Liver (tissue), 8 donors: ENCODE measurements at regions not wholly inside any gene's neighbourhood (a gene's known extent, or its start where the extent isn't known, plus 50 kb on each side); places are given as distances from the start of the nearest gene placed in this dataset.

Experiments used
- DNase-seq: peaks from one replicate; pipeline ENCODE4 v3.0.0-alpha.2; 2017; ENCODE audit warnings: low spot score
- H3K27ac ChIP-seq, 2 donors: one replicate each; pipeline ENCODE4 v1.7.0; 2013; ENCODE audit warnings: inconsistent platforms in 2 of 2, low read length in 2 of 2, control low read depth in 1 of 2, low read depth in 1 of 2, mild to moderate bottlenecking in 1 of 2
- H3K27me3 ChIP-seq, 4 donors: one replicate each; pipeline versions ENCODE4 v1.6.1 to v1.7.0; 2013; ENCODE audit warnings: low read length in 3 of 4, inconsistent platforms in 1 of 4, mild to moderate bottlenecking in 1 of 4, moderate library complexity in 1 of 4; ENCODE audit not compliant: control insufficient read depth in 4 of 4, insufficient read depth in 4 of 4
- H3K36me3 ChIP-seq, 4 donors: one replicate each; pipeline versions ENCODE4 v1.6.1 to v1.7.0; 2013; ENCODE audit warnings: low read length in 3 of 4, mild to moderate bottlenecking in 3 of 4, low read depth in 1 of 4, moderate library complexity in 1 of 4; ENCODE audit not compliant: control insufficient read depth in 4 of 4, insufficient read depth in 3 of 4
- H3K4me1 ChIP-seq, 4 donors: one replicate each; pipeline versions ENCODE4 v1.6.1 to v1.7.0; 2013; ENCODE audit warnings: low read length in 3 of 4, mild to moderate bottlenecking in 3 of 4, moderate library complexity in 1 of 4; ENCODE audit not compliant: control insufficient read depth in 4 of 4, insufficient read depth in 4 of 4
- H3K4me3 ChIP-seq, 3 donors: one replicate each; pipeline versions ENCODE4 v1.6.1 to v1.7.0; 2013; ENCODE audit warnings: low read length in 3 of 3, control low read depth in 1 of 3, low read depth in 1 of 3, mild to moderate bottlenecking in 1 of 3
- H3K9ac ChIP-seq, 2 donors: one replicate each; pipeline ENCODE4 v1.7.0; 2013; ENCODE audit warnings: low read length in 2 of 2, mild to moderate bottlenecking in 2 of 2, moderate library complexity in 2 of 2, control low read depth in 1 of 2, low read depth in 1 of 2
- H3K9me3 ChIP-seq, 4 donors: one replicate each; pipeline versions ENCODE4 v1.6.1 to v1.7.0; 2013; ENCODE audit warnings: low read length in 3 of 4; ENCODE audit not compliant: control insufficient read depth in 4 of 4
- CTCF ChIP-seq: fragments of 150-350 bp; IDR thresholded peaks from 2 replicates; pipeline ENCODE4 v1.5.1; 2017; ENCODE audit warnings: improper control_type of control experiment, low read depth, low read length; ENCODE audit not compliant: missing input control
- EGR1 ChIP-seq, 2 donors: IDR thresholded peaks; 2 replicates each; pipeline ENCODE4 v1.6.1; 2016 to 2018; ENCODE audit warnings: antibody characterized with exemption in 2 of 2, low read depth in 2 of 2
- FOXA1 ChIP-seq: IDR thresholded peaks from 2 replicates; pipeline ENCODE4 v1.6.1; 2016; ENCODE audit warnings: antibody characterized with exemption
- GABPA ChIP-seq, 2 donors: IDR thresholded peaks in 1 of 2; conservative IDR thresholded peaks in 1 of 2; 2 replicates each; pipeline ENCODE4 v1.6.1; 2016; ENCODE audit warnings: antibody characterized with exemption in 2 of 2, mild to moderate bottlenecking in 1 of 2, moderate library complexity in 1 of 2
- HNF4A ChIP-seq, 2 donors: conservative IDR thresholded peaks; 2 replicates each; pipeline ENCODE4 v1.6.1; 2016; ENCODE audit warnings: antibody characterized with exemption in 2 of 2, mild to moderate bottlenecking in 2 of 2
- HNF4G ChIP-seq: IDR thresholded peaks from 2 replicates; pipeline ENCODE4 v1.6.1; 2016; ENCODE audit warnings: antibody characterized with exemption
- JUND ChIP-seq, 2 donors: IDR thresholded peaks; 2 replicates each; pipeline ENCODE4 v1.6.1; 2016; ENCODE audit warnings: antibody characterized with exemption in 2 of 2
- MAX ChIP-seq: IDR thresholded peaks from 2 replicates; pipeline ENCODE4 v1.6.1; 2016; ENCODE audit warnings: antibody characterized with exemption
- NR2F2 ChIP-seq: IDR thresholded peaks from 2 replicates; pipeline ENCODE4 v1.6.1; 2016; ENCODE audit warnings: antibody characterized with exemption
- RAD21 ChIP-seq, 2 donors: IDR thresholded peaks; 2 replicates each; pipeline ENCODE4 v1.6.1; 2016; ENCODE audit warnings: antibody characterized with exemption in 2 of 2, mild to moderate bottlenecking in 2 of 2
- RXRA ChIP-seq, 2 donors: IDR thresholded peaks; 2 replicates each; pipeline ENCODE4 v1.6.1; 2017 to 2018; ENCODE audit warnings: antibody characterized with exemption in 2 of 2, mild to moderate bottlenecking in 1 of 2
- SP1 ChIP-seq: IDR thresholded peaks from 2 replicates; pipeline ENCODE4 v1.6.1; 2018; ENCODE audit warnings: antibody characterized with exemption, mild to moderate bottlenecking
- TAF1 ChIP-seq: conservative IDR thresholded peaks from 2 replicates; pipeline ENCODE4 v1.6.1; 2016; ENCODE audit warnings: antibody characterized with exemption, mild to moderate bottlenecking
- YY1 ChIP-seq: IDR thresholded peaks from 2 replicates; pipeline ENCODE4 v1.6.1; 2016; ENCODE audit warnings: antibody characterized with exemption, mild to moderate bottlenecking
- ZBTB33 ChIP-seq: IDR thresholded peaks from 2 replicates; pipeline ENCODE4 v1.6.1; 2016; ENCODE audit warnings: antibody characterized with exemption
- WGBS: extraction: QIAGEN DNeasy Blood & Tissue Kit; methylation state at CpG from one replicate; pipeline ENCODE4 v1.1.7; 2013; 5-methylcytosine and 5-hydroxymethylcytosine counted together
- TF ChIP-seq, protein P1 (sequence below): IDR thresholded peaks from 2 replicates; pipeline ENCODE4 v1.6.1; 2016; ENCODE audit warnings: antibody characterized with exemption
- TF ChIP-seq, protein P2 (sequence below): IDR thresholded peaks from 2 replicates; pipeline ENCODE4 v1.6.1; 2016; ENCODE audit warnings: antibody characterized with exemption, mild to moderate bottlenecking
- donor health status: healthy.
- donor health status: healthy.
- donor health status: healthy.
- donor health status: healthy.
- donor health status: healthy.

DNA sequence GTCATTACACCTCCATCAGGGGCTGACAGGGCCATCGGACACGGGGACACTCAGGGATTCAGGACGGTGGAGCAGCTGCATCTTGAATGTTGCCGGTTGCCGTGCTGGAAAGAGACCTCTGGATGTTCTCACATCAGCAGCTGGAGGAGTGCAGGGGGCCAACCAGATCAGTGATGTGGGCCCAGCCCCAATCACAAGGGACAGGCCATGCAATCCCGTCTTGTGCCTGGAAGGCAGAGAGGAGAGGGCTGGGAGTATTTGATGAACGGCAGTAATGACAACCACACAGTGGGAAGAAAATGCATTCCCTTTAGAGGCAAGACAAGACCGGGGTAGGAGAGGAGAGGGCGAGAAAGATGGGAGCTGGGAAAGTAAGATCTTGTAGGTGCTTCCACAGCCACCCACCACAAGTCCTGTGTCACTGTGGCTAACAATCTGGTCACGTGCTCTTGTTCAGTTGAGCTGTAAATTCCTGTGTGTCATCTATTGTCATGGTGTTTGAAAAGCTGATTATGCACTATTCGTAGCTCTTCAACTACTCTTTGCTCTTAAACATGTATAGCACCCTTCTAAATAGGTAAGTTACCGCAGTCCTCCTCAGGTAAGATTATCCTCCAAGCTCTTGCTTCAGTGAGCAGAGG, 85.9 kb upstream of the LEP start:
- no peak for DNase-seq
- H3K4me3 ChIP-seq, result no peak overlapping the region
- peaks cover 0 to 2% (median 1%) of the 10 kb centered on the region in 4 donors for H3K27me3 ChIP-seq
- no peak for TF ChIP-seq HNF4G
- no peak for TF ChIP-seq JUND (IDR thresholded peaks at IDR 0.05)
- TF ChIP-seq HNF4A (conservative IDR thresholded peaks at IDR 0.05), result no peak
- no peak for TF ChIP-seq NR2F2
- TF ChIP-seq GABPA (IDR thresholded peaks at IDR 0.05 in 1 of 2, conservative IDR thresholded peaks at IDR 0.05 in 1 of 2), result no peak
- TF ChIP-seq, protein P1, sequence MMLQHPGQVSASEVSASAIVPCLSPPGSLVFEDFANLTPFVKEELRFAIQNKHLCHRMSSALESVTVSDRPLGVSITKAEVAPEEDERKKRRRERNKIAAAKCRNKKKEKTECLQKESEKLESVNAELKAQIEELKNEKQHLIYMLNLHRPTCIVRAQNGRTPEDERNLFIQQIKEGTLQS, result no peak
- no peak for TF ChIP-seq EGR1 (IDR thresholded peaks at IDR 0.05; ENCODE audit: low read depth in 2 of 2)
- TF ChIP-seq CTCF, result no peak
- no peak for TF ChIP-seq MAX
- no peak for TF ChIP-seq YY1
- no peak for TF ChIP-seq SP1
- no peak for TF ChIP-seq TAF1
- no peak for TF ChIP-seq RAD21 (IDR thresholded peaks at IDR 0.05)
- no peak for TF ChIP-seq RXRA (IDR thresholded peaks at IDR 0.05)
- no peak for TF ChIP-seq FOXA1
- TF ChIP-seq, protein P2, sequence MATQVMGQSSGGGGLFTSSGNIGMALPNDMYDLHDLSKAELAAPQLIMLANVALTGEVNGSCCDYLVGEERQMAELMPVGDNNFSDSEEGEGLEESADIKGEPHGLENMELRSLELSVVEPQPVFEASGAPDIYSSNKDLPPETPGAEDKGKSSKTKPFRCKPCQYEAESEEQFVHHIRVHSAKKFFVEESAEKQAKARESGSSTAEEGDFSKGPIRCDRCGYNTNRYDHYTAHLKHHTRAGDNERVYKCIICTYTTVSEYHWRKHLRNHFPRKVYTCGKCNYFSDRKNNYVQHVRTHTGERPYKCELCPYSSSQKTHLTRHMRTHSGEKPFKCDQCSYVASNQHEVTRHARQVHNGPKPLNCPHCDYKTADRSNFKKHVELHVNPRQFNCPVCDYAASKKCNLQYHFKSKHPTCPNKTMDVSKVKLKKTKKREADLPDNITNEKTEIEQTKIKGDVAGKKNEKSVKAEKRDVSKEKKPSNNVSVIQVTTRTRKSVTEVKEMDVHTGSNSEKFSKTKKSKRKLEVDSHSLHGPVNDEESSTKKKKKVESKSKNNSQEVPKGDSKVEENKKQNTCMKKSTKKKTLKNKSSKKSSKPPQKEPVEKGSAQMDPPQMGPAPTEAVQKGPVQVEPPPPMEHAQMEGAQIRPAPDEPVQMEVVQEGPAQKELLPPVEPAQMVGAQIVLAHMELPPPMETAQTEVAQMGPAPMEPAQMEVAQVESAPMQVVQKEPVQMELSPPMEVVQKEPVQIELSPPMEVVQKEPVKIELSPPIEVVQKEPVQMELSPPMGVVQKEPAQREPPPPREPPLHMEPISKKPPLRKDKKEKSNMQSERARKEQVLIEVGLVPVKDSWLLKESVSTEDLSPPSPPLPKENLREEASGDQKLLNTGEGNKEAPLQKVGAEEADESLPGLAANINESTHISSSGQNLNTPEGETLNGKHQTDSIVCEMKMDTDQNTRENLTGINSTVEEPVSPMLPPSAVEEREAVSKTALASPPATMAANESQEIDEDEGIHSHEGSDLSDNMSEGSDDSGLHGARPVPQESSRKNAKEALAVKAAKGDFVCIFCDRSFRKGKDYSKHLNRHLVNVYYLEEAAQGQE, result no peak
- TF ChIP-seq ZBTB33, result no peak
- H3K36me3 ChIP-seq, result no peaks in the 10 kb centered on the region
- 65% methylated on average over 12 of the region's 12 CpGs for WGBS
- no peaks in the 10 kb centered on the region for H3K4me1 ChIP-seq
- no peak overlapping the region for H3K9ac ChIP-seq
- H3K9me3 ChIP-seq, result no peaks in the 10 kb centered on the region
- no peak overlapping the region for H3K27ac ChIP-seq
